Adrenal gland (tissue), 5 donors: ENCODE measurements at regions not wholly inside any gene's neighbourhood (a gene's known extent, or its start where the extent isn't known, plus 50 kb on each side); places are given as distances from the start of the nearest gene placed in this dataset.

Source experiments
- POLR2A ChIP-seq, 2 donors: fragments of 450-650 bp; IDR thresholded peaks; one replicate each; pipeline ENCODE4 v1.6.1; 2017; ENCODE audit warnings: antibody characterized with exemption in 2 of 2, mild to moderate bottlenecking in 2 of 2, moderate library complexity in 1 of 2
- TF ChIP-seq, protein P1 (sequence below), 6 experiments: fragments of 450-650 bp in 4 of 6; fragments of 200-600 bp in 2 of 6; sonication (generic) in 1 of 6; IDR thresholded peaks; 1 replicate in 5 of 6; 2 replicates in 1 of 6; pipeline versions ENCODE4 v1.5.1 to v1.8.0; 2016 to 2021; ENCODE audit warnings: antibody characterized with exemption in 6 of 6, mild to moderate bottlenecking in 2 of 6, moderate library complexity in 1 of 6
- donor health status: DM: no; HTN: no; CAD: no.

DNA sequence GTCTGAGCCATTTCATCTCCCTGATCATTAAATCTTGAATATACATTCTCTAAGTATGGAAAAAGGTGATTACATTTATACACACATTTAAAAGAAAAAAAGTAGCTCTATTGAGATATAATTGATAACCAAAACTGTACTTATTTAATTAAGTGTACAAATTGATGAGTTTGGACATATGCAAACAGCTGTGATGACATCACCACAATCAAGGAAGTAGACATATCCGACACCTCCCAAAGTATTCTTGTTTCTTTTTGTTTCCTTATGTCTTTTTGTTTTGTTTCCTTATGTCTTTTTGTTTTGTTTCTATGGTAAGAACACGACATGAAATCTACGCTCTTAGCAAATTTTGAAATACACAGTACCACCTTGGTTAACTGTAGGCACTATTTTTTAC, 1393.9 kb upstream of the MIR17HG start:
- TF ChIP-seq, protein P1, sequence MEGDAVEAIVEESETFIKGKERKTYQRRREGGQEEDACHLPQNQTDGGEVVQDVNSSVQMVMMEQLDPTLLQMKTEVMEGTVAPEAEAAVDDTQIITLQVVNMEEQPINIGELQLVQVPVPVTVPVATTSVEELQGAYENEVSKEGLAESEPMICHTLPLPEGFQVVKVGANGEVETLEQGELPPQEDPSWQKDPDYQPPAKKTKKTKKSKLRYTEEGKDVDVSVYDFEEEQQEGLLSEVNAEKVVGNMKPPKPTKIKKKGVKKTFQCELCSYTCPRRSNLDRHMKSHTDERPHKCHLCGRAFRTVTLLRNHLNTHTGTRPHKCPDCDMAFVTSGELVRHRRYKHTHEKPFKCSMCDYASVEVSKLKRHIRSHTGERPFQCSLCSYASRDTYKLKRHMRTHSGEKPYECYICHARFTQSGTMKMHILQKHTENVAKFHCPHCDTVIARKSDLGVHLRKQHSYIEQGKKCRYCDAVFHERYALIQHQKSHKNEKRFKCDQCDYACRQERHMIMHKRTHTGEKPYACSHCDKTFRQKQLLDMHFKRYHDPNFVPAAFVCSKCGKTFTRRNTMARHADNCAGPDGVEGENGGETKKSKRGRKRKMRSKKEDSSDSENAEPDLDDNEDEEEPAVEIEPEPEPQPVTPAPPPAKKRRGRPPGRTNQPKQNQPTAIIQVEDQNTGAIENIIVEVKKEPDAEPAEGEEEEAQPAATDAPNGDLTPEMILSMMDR (IDR thresholded peaks at IDR 0.05) = no peak
- TF ChIP-seq POLR2A (IDR thresholded peaks at IDR 0.05) = no peak
